Peyer's patch (tissue), 4 donors: ENCODE measurements at regions not wholly inside any gene's neighbourhood (a gene's known extent, or its start where the extent isn't known, plus 50 kb on each side); places are given as distances from the start of the nearest gene placed in this dataset.

Experiments
- CTCF ChIP-seq, 6 experiments: fragments of 450-650 bp in 4 of 6; fragments of 200-600 bp in 2 of 6; sonication (generic) in 1 of 6; IDR thresholded peaks; one replicate each; pipeline ENCODE4 v1.5.1; 2017 to 2019; ENCODE audit warnings: antibody characterized with exemption in 6 of 6, mild to moderate bottlenecking in 3 of 6, moderate library complexity in 1 of 6
- POLR2A ChIP-seq, 2 donors: fragments of 450-650 bp; IDR thresholded peaks; one replicate each; pipeline ENCODE4 v1.5.1; 2017; ENCODE audit warnings: antibody characterized with exemption in 2 of 2, mild to moderate bottlenecking in 2 of 2, moderate library complexity in 2 of 2

DNA sequence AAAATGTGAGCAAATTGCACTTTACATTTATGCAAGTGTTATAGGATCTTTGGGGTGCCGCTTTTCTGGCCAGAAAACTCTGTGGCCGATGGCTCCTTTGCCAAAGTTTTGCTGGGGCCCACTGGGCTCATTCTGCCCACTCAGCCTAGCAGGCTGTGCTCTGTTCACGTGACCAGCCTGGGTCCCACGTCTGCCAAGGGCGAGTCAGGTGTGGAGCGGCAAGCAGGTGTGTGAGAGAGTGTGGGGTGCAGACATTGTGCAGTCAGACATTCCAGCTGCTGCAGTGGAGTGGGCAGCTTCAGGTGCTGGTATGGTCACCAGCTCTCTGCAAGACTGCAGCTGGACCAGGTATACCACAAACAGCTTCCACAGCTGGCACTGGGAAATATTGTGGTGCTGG is 2305.7 kb downstream of the PCDH9 start:
- TF ChIP-seq CTCF (IDR thresholded peaks at IDR 0.05) = no peak
- TF ChIP-seq POLR2A (IDR thresholded peaks at IDR 0.05) = no peak
